B cell (primary cell): ENCODE measurements at regions not wholly inside any gene's neighbourhood (a gene's known extent, or its start where the extent isn't known, plus 50 kb on each side); places are given as distances from the start of the nearest gene placed in this dataset.

ENCODE experiments used
- ATAC-seq: fragments of 200-7000 bp; cut with Tn5 transposase; one replicate; pipeline ENCODE4 v1.10.0; 2021; ENCODE audit warnings: low read depth, mild to moderate bottlenecking, moderate number of reproducible peaks, moderate library complexity
- CTCF ChIA-PET: fragments of 350-600 bp; sonication (Branson Sonifier 250); formaldehyde crosslinking; loops from one replicate; lab custom pipeline; 2021; ENCODE audit warnings: antibody characterized with exemption, inconsistent platforms; lab: Charles Lee
- POLR2A ChIA-PET: fragments of 350-600 bp; sonication (Branson Sonifier 250); formaldehyde crosslinking; loops from one replicate; lab custom pipeline; 2021; ENCODE audit warnings: antibody characterized with exemption; lab: Charles Lee
- DNase-seq: peaks from one replicate; pipeline ENCODE4 v3.0.0; 2013
- H2AFZ ChIP-seq: 2 replicates; pipeline ENCODE4 v1.6.1; 2012; ENCODE audit warnings: mild to moderate bottlenecking, low read depth, low read length; ENCODE audit not compliant: insufficient read depth, poor library complexity, severe bottlenecking
- H3K27ac ChIP-seq, 2 donors: 1 replicate in 1 of 2; 2 replicates in 1 of 2; pipeline ENCODE4 v1.5.1; 2012 to 2013; ENCODE audit warnings: low read length in 2 of 2, mild to moderate bottlenecking in 2 of 2, moderate library complexity in 1 of 2
- H3K27me3 ChIP-seq, 4 experiments: fragments of 200-600 bp in 1 of 4; sonication (generic) in 1 of 4; replicated peaks in 1 of 4; 1 replicate in 2 of 4; 2 replicates in 2 of 4; pipeline versions ENCODE4 v1.6.1 to v1.7.0; 2013 to 2016; ENCODE audit warnings: low read length in 3 of 4, mild to moderate bottlenecking in 2 of 4, mixed read lengths in 1 of 4, moderate library complexity in 1 of 4; ENCODE audit not compliant: insufficient read depth in 4 of 4, control insufficient read depth in 3 of 4; ENCODE audit errors: control extremely low read depth in 1 of 4
- H3K36me3 ChIP-seq, 2 experiments: replicated peaks in 1 of 2; 1 replicate in 1 of 2; 2 replicates in 1 of 2; pipeline versions ENCODE4 v1.6.1 to v1.7.1; 2013; ENCODE audit warnings: low read length in 1 of 2; ENCODE audit not compliant: insufficient read depth in 2 of 2, control insufficient read depth in 1 of 2; ENCODE audit errors: control extremely low read depth in 1 of 2, extremely low read depth in 1 of 2
- H3K4me1 ChIP-seq, 2 donors: fragments of 200-600 bp in 1 of 2; sonication (generic) in 1 of 2; 1 replicate in 1 of 2; 2 replicates in 1 of 2; pipeline versions ENCODE4 v1.5.1 to v1.6.1; 2013 to 2017; ENCODE audit warnings: low read length in 2 of 2; ENCODE audit not compliant: control insufficient read depth in 2 of 2, insufficient read depth in 2 of 2
- H3K4me2 ChIP-seq: replicated peaks from 2 replicates; pipeline ENCODE3; 2012; ENCODE audit warnings: mild to moderate bottlenecking, low read depth, low read length; ENCODE audit not compliant: poor library complexity, severe bottlenecking
- H3K4me3 ChIP-seq, 5 experiments: fragments of 200-600 bp in 1 of 5; sonication (generic) in 1 of 5; 1 replicate in 3 of 5; 2 replicates in 2 of 5; pipeline versions ENCODE4 v1.5.1 to v1.7.0; 2011 to 2016; ENCODE audit warnings: low read length in 4 of 5, mild to moderate bottlenecking in 4 of 5, low read depth in 2 of 5, control low read depth in 1 of 5, moderate library complexity in 1 of 5; ENCODE audit not compliant: insufficient read depth in 1 of 5; ENCODE audit errors: control extremely low read depth in 1 of 5, extremely low read depth in 1 of 5
- H3K79me2 ChIP-seq: fragments of 200-600 bp; sonication (generic); one replicate; pipeline ENCODE4 v1.6.0; 2016; ENCODE audit warnings: low read length; ENCODE audit not compliant: control insufficient read depth, insufficient read depth
- H3K9ac ChIP-seq: fragments of 200-600 bp; sonication (generic); 2 replicates; pipeline ENCODE4 v1.6.1; 2017; ENCODE audit warnings: mild to moderate bottlenecking, low read length, moderate library complexity
- H3K9me3 ChIP-seq, 3 donors: one replicate each; pipeline versions ENCODE4 v1.6.1 to v1.7.1; 2013; ENCODE audit warnings: low read length in 2 of 3; ENCODE audit not compliant: control insufficient read depth in 2 of 3, insufficient read depth in 1 of 3; ENCODE audit errors: control extremely low read depth in 1 of 3
- H4K20me1 ChIP-seq: 2 replicates; pipeline ENCODE4 v1.6.0; 2012; ENCODE audit warnings: mild to moderate bottlenecking, low read length; ENCODE audit not compliant: insufficient read depth, control insufficient read depth, poor library complexity, severe bottlenecking
- H3K27ac Mint-ChIP-seq: one replicate; pipeline ENCODE4 v1.8.0; 2021; ENCODE audit warnings: mixed read lengths
- H3K27me3 Mint-ChIP-seq: one replicate; pipeline ENCODE4 v1.8.0; 2021; ENCODE audit warnings: mixed read lengths
- H3K4me1 Mint-ChIP-seq: one replicate; pipeline ENCODE4 v1.8.0; 2021; ENCODE audit warnings: mixed read lengths
- H3K4me3 Mint-ChIP-seq: one replicate; pipeline ENCODE4 v1.8.0; 2021; ENCODE audit warnings: mixed read lengths
- H3K9me3 Mint-ChIP-seq: one replicate; pipeline ENCODE4 v1.8.0; 2022; ENCODE audit warnings: mixed read lengths; ENCODE audit not compliant: insufficient read depth
- EZH2 ChIP-seq: IDR thresholded peaks from 2 replicates; pipeline ENCODE4 v1.6.1; 2012; ENCODE audit warnings: borderline replicate concordance, low read depth, mild to moderate bottlenecking, moderate library complexity, low read length; ENCODE audit not compliant: insufficient read depth, poor library complexity, severe bottlenecking
- WGBS: methylation state at CpG from one replicate; pipeline ENCODE4 v1.1.5; 2013; ENCODE audit warnings: missing lambda C conversion rate; ENCODE audit not compliant: insufficient coverage; 5-methylcytosine and 5-hydroxymethylcytosine counted together
- intact Hi-C: fragments of 100-400 bp; cut with micrococcal nuclease; formaldehyde crosslinking; loops from one replicate; pipeline ENCODE4 v1.10.0; 2022
- TF ChIP-seq, protein P1 (sequence below): fragments of 200-600 bp; IDR thresholded peaks from one replicate; pipeline ENCODE4 v1.8.0; 2022; ENCODE audit warnings: antibody characterized with exemption, mild to moderate bottlenecking

DNA sequence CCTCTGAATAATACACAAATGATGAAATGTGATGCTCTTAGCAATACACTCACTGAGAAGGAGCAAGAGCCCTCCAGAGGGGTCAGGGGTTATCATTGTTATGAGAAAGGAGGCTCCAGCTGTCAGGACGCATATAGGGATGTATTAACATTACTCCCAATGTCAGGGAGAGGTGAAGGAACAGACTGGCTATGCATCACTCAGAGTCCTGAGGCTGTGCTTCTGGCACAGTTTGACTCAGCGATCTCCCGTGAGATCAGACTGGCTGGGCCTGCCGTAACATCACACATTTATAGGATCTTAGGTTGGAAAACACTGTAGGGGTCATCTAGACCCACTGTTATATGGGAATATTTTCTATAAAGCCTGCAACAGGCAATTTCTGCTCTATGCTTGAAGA is 226.5 kb upstream of the GLRA1 start:
- no peak overlapping the region for H2AFZ ChIP-seq
- H3K36me3 ChIP-seq, result no peaks in the 10 kb centered on the region
- Mint-ChIP-seq H3K9me3 (peaks cover 3% of the 10 kb centered on the region), H3K4me1 (no peaks in the 10 kb centered on the region), H3K27ac (no peak overlapping the region), H3K4me3 (no peak overlapping the region), H3K27me3 (peaks cover 2% of the 10 kb centered on the region)
- no peak for TF ChIP-seq EZH2
- H3K4me3 ChIP-seq, result no peak overlapping the region
- no peaks in the 10 kb centered on the region for H3K27me3 ChIP-seq
- no peaks in the 10 kb centered on the region for H3K4me1 ChIP-seq
- no peak for DNase-seq
- H3K79me2 ChIP-seq, result no peaks in the 10 kb centered on the region
- no peak overlapping the region for H3K27ac ChIP-seq
- no peak overlapping the region for H3K9ac ChIP-seq
- no peaks in the 10 kb centered on the region for H3K9me3 ChIP-seq
- ChIA-PET CTCF (no interaction called here), POLR2A (no interaction called here)
- H4K20me1 ChIP-seq, result no peaks in the 10 kb centered on the region
- no peak for ATAC-seq
- intact Hi-C loops, result no loop called here
- no CpG with 5 or more reads among the region's 4 CpGs for WGBS
- no peak overlapping the region for H3K4me2 ChIP-seq

DNA sequence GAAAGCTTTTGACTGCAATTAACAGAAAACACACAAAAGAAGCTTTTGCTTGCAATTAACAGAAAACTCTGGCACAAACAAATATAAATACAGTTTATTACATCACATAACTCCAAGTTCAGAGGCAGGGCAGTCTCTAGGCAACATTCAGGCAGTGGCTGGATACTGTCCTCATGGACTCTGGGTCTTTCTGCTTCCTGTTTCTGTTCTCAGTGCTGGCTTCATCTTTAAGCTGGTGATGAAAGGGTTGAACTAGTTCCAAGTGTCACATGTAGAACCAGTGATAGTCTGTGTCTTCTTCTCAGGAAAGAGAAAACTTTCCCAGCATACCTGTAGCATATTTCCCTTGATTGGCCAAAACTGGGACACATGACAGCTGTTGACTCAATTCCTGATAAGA is 222.6 kb upstream of the GLRA1 start:
- no peaks in the 10 kb centered on the region for H3K79me2 ChIP-seq
- Mint-ChIP-seq H3K27ac (no peak overlapping the region), H3K4me1 (no peaks in the 10 kb centered on the region), H3K4me3 (no peak overlapping the region), H3K27me3 (peaks cover 6% of the 10 kb centered on the region), H3K9me3 (no peaks in the 10 kb centered on the region)
- no peak overlapping the region for H3K9ac ChIP-seq
- CTCF ChIA-PET, result interaction anchor here (1.8 to 10.6 kb wide), 2 partner anchors 320 to 488 kb away, joined by 5 to 323 read pairs; no protein-coding TSS in a partner anchor
- H3K9me3 ChIP-seq, result no peaks in the 10 kb centered on the region
- H3K36me3 ChIP-seq, result no peaks in the 10 kb centered on the region
- TF ChIP-seq, protein P1, sequence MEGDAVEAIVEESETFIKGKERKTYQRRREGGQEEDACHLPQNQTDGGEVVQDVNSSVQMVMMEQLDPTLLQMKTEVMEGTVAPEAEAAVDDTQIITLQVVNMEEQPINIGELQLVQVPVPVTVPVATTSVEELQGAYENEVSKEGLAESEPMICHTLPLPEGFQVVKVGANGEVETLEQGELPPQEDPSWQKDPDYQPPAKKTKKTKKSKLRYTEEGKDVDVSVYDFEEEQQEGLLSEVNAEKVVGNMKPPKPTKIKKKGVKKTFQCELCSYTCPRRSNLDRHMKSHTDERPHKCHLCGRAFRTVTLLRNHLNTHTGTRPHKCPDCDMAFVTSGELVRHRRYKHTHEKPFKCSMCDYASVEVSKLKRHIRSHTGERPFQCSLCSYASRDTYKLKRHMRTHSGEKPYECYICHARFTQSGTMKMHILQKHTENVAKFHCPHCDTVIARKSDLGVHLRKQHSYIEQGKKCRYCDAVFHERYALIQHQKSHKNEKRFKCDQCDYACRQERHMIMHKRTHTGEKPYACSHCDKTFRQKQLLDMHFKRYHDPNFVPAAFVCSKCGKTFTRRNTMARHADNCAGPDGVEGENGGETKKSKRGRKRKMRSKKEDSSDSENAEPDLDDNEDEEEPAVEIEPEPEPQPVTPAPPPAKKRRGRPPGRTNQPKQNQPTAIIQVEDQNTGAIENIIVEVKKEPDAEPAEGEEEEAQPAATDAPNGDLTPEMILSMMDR, result no peak
- TF ChIP-seq EZH2, result no peak
- no peak overlapping the region for H2AFZ ChIP-seq
- intact Hi-C loops, result no loop called here
- H3K4me2 ChIP-seq, result no peak overlapping the region
- no peak overlapping the region for H3K4me3 ChIP-seq
- no peaks in the 10 kb centered on the region for H3K4me1 ChIP-seq
- no peaks in the 10 kb centered on the region for H3K27me3 ChIP-seq
- POLR2A ChIA-PET, result no interaction called here
- ATAC-seq (no peak), DNase-seq (no peak)
- no peaks in the 10 kb centered on the region for H4K20me1 ChIP-seq
- no peak overlapping the region for H3K27ac ChIP-seq
